GM12873 (cell line): ENCODE measurements at regions not wholly inside any gene's neighbourhood (a gene's known extent, or its start where the extent isn't known, plus 50 kb on each side); places are given as distances from the start of the nearest gene placed in this dataset.

Experiments
- CTCF ChIP-seq: IDR thresholded peaks from 2 replicates; pipeline ENCODE4 v1.5.1; 2012; ENCODE audit warnings: low read depth, mild to moderate bottlenecking, moderate library complexity, low read length, control low read depth; ENCODE audit not compliant: insufficient read depth; ENCODE audit errors: missing control alignments

DNA sequence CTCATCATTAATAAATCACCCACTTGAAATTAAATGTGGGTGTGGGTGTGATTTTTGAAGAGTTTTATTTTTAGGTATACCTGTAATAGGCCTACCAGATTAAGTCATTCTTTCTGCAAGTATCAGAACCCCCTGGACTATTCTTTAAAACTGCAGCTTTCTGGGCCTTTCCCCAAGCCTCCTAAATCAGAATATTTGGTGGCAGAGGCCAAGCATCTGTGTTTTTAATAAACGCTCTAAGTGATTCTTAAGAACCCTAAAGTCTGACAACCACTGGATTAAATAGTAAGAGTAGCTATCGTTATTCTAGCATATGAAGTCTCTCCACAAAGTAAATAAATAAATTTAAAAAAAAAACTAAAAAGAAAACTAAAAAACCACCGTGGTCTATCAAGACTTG lies 703.0 kb upstream of the NRP1 start:
- no peak for TF ChIP-seq CTCF

- TF ChIP-seq CTCF: no peak
These were observed 698.6 kb upstream of the NRP1 start for GRCh38 chr10:34033078-34033477.

- TF ChIP-seq CTCF: no peak
These were observed 698.1 kb upstream of the NRP1 start for GRCh38 chr10:34032564-34032963.

- TF ChIP-seq CTCF: no peak
These were observed 696.9 kb upstream of the NRP1 start for GRCh38 chr10:34031400-34031799.

GRCh38 chr10:34029455-34029854 lies 695.0 kb upstream of the NRP1 start:
- TF ChIP-seq CTCF: no peak

GRCh38 chr10:34028936-34029335 lies 694.5 kb upstream of the NRP1 start:
- no peak for TF ChIP-seq CTCF

DNA sequence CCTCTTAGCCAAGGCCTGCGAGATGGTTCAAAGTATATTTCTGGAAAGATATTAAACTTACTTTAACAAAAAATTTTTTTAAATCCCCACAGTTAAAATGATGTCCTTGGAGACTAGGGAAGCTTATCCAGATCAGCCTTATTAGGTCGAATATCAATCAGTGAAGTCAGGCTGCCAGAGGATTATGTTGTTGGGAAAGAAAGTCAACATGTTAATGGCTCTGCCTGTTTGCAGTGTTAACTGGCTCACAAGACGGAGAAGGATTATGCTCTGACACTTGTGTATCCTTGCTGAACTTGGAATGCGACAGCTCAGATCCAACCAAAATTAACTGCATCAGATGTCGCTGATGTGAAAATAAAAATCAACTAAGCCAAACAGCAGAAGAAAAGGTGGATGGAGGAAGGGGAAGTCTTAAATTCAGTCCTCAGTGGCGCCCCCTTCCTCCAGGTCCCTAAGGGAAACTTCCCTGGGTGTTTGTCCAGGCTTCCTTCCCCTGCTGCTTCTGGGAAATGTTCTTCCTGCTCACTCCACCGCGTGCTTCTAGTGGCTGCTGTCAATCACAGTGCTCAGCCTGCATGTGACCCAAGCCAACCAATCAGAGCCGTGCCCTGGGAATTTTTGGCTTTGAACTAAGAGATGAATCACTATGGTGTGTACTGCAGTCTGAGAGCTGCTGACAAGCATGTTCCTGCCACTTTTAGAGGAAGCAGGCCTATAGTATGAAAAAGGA lies 690.4 kb upstream of the NRP1 start:
- no peak for TF ChIP-seq CTCF
